NCI-H510A (cell line): ENCODE measurements at regions not wholly inside any gene's neighbourhood (a gene's known extent, or its start where the extent isn't known, plus 50 kb on each side); places are given as distances from the start of the nearest gene placed in this dataset.
"Not testable (repeated sequence)": the region's sequence is repeated elsewhere in the genome, so short reads cannot be mapped to it uniquely, and the experiment has no call there.

ENCODE experiments used
- DNase-seq: peaks from one replicate; lab custom pipeline; 2025; lab: John Stamatoyannopoulos, UW

DNA sequence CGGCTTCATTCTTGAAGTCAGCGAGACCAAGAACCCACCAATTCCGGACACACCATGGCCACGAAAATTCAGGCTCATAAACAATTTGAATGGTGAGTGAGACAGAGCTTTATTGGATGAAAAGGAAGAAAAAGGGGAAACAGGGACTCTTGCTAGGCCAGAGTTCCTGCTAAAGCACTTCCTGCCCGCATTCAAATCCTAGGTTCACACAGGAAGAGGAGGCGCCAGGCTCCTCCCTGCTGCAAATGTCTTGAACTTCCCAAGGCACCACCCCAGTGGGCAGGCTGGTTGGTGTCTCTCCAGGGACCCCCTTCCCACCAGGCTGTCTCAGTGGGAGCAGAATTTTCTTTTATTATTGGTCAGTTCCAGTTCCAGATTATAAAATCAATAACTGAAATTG is 121.2 kb downstream of the FSCB start:
- no peak for DNase-seq

- DNase-seq: not testable (repeated sequence)
Measured at GRCh38 chr14:44385296-44385695, 121.8 kb downstream of the FSCB start.

DNA sequence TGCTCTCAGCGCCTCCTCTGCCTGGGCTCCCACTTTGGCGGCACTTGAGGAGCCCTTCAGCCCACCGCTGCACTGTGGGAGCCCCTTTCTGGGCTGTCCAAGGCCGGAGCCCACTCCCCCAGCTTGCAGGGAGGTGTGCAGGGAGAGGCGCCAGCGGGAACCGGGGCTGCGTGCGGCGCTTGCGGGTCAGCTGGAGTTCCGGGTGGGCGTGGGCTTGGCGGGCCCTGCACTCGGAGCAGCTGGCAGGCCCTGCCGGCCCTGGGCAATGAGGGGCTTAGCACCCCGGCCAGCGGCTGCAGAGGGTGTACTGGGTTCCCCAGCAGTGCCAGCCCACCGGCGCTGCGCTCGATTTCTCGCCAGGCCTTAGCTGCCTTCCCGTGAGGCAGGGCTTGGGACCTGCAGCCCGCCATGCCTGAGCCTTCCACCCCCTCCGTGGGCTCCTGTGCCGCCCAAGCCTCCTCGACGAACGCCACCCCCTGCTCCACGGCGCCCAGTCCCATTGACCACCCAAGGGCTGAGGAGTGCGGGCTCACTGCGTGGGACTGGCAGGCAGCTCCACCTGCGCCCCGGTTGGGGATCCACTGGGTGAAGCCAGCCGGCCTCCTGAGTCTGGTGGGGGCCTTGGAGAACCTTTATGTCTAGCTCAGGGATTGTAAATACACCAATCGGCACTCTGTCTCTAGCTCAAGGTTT is 122.3 kb downstream of the FSCB start:
- DNase-seq: not testable (repeated sequence)

GRCh38 chr14:44384093-44384492 is 123.0 kb downstream of the FSCB start:
- no peak for DNase-seq

DNA sequence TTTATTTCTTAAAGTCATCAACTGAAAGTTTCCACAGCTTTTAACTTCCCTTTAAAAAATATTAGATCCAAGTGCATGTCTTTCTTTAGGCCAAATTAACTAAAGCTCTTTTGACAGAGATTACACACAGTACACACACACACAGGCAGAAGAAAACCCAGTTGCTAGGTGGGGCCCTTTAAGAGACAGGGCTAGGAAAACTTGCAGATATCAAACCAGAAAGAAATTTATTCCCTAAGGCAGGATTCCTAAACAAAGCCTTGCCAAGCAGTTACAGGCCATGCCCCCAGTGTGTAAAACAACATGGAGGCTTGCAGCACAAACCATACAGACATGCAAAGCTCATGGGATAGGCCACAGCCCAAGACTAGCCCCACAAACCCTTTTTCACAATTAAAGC is 123.4 kb downstream of the FSCB start:
- DNase-seq: no peak

DNA sequence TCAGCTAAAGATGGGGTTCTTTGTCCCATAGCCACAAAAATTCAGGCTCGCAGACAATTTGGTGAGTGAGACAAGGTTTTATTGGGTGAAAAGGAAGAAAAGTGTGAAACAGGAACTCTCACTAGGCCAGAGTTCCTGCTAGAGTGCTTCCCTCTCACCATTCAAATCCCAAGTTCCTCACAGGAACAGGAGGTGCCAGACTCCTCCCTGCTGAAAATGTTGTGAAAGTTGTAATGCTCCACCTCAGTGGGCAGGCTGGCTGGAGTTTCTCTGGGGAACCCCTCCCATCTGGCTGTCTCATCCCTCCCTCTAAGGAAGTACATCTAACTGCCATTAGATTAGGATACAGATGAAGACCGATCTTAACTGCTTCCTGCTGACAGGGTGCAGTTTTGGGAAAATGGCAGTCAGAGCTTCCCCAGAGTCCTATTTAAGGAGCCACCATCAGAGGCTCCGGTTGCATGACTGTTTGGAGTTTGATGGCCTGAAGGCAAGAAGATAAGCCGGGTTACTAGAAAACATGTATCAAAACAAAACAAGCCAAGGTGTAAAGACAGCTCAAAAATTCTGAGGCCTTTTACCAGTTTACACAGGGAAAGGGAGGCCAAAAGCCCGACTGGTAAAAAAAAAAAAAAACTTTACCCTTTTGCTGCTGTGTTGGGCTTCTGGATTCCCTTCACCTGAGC is 127.6 kb downstream of the FSCB start:
- DNase-seq: no peak

GRCh38 chr14:44374906-44375305 is 132.2 kb downstream of the FSCB start:
- no peak for DNase-seq

GRCh38 chr14:44372807-44373489 is 134.1 kb downstream of the FSCB start:
- DNase-seq: no peak

DNA sequence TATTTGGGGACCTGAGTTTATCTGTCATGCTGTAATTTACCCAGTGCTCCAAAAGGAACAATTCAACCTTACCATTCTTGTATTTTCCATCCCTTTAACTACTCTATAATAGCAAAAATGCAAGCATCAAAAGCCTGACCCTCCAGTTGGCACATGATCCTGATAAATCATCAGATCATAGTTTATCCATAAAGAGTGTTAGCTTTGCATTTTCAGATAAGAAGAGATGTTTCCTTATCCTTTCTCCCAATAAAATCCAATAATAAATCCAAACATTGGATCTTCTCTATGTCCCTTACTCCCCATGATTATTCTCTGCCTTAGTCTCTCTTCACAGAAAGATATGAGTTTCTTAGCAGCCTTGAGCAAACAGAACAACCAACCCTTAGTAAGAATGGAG is 134.9 kb downstream of the FSCB start:
- no peak for DNase-seq

- no peak for DNase-seq
Measured at GRCh38 chr14:44370727-44371126, 136.4 kb downstream of the FSCB start.

DNA sequence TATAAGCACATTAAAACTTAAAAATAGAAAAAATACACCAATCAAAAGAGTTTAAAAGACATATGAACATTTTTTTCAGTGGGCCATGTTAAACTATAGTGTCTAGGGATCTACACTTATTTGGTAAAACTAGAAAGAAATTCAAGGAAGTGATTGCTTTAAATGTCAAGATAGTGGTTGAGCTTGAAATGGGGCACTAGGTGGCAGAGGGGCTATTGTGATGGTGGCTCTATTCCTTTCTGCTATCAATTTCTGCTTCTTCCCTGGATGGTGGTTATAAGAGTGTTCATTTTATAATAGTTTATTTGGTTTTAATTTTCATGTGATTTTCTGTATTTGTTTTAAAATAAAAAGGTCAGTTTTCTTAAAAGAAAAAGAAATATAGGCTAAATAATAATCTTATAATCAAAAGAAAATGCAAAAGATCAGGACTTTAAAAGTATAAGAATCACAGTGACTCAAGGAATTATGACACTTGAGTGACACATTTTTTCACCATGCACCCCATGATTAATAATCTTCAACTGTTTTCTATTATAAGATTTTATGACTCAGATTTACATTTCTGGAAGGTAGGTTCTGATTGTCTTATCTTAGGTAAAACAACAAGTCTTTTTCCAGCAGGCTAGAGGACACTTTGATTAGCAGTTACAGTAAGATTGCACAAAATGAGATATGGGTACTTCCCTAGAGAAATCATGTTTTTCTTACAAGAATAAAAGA is 137.5 kb downstream of the FSCB start:
- DNase-seq: no peak

DNA sequence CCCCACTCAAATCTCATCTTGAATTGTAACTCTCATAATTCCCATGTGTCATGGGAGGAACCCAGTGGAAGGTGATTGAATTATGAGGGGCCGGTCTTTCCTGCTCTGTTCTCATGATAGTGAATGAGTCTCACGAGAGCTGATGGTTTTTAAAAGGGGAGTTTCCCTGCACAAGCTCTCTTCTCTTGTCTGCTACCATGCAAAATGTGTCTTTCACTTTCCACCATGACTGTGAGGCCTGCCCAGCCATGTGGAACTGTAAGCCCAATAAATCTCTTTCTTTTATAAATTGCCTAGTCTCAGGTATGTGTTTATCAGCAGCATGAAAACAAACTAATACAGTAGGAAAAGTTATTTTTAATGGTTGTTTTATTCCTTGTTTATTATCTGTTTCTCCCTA is 146.0 kb downstream of the FSCB start:
- DNase-seq: no peak

DNA sequence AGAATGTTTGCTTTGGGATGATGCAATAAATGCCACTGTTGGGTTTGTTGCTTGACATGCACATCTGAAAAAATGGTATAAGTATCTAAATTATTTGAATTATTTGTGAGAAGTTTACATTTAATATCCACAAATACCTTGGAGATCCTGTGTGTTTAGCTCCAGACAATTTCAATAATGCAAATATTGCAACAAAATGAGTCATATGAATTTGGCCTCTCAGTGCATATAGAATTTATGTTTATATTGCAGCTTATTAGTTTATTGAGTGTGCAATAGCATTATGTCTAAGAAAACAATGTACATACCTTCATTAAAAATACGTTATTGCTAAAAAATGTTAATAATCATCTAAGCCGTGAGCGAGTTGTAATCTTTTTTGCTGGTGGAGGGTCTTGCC is 153.3 kb downstream of the FSCB start:
- DNase-seq: no peak

DNA sequence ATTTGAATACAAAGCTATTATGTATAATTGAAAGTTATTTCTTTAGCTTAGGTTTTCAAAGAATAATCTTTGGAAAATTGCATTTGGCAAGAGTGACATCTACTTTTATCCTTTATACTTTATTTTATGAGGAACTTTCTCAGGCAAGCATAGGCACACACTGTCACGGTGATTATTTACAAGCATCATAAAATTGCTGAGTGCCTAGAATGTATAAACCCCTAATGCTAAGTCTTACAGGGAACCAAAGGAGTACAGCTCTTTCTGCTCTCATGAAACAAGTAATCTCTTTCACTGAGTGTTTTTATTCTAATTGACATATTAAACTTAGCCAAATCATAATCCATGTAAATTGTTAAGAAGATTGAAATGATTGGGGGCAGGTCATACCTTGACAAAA is 154.9 kb downstream of the FSCB start:
- no peak for DNase-seq

- DNase-seq: no peak
Measured at GRCh38 chr14:44347316-44347715, 159.8 kb downstream of the FSCB start.

DNA sequence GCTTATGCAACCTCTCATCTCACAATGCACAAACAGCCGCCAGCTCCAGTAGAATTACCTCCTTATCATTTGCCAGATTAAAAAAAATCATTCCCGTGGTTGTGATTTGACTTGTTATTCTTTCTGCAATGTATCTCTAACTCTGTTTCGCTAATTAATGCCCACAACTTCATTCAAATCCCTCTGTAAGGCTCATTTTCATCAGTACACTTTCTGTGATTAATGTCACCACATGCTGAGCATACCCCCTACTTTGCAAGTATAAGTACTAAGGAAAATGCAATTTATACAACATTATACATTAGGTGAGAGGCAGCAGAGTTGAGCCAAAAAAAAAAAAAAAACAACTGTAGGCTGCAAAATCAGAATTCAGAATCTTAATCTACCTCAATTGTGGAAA is 166.0 kb downstream of the FSCB start:
- no peak for DNase-seq

GRCh38 chr14:44339862-44340261 is 167.2 kb downstream of the FSCB start:
- no peak for DNase-seq

GRCh38 chr14:44339231-44339630 is 167.9 kb downstream of the FSCB start:
- no peak for DNase-seq

GRCh38 chr14:44317441-44317746 is 189.7 kb downstream of the FSCB start:
- no peak for DNase-seq

- DNase-seq: peak; percentile 16
Measured at GRCh38 chr14:44316647-44317440, 190.2 kb downstream of the FSCB start.

DNA sequence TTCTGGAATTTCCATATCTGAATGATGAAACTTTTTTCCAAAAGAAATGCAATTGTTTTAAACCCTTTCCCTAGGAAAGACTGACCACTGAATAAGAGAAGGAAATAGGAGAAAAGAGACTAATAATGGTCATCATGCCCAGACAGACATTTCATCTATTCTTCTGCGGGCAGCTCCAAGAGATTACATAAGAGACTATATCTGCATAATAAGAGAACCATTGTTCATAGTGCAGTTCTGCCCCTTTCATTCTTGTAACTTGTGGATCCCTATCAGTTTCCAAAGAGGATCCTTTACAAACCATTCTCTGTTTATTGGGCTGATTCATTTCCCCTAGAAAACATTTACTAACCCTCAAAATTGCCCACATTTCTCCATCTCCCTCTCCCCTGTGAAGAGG is 197.8 kb downstream of the FSCB start:
- no peak for DNase-seq

- no peak for DNase-seq
Measured at GRCh38 chr14:44300916-44301315, 206.2 kb downstream of the FSCB start.
